GM12875 (cell line): ENCODE measurements at regions not wholly inside any gene's neighbourhood (a gene's known extent, or its start where the extent isn't known, plus 50 kb on each side); places are given as distances from the start of the nearest gene placed in this dataset.
A peak's percentile ranks its signal among the peaks of the same experiment; 100 is the strongest.

Experiments used
- H3K4me3 ChIP-seq: one replicate; pipeline ENCODE4 v1.5.1; 2011; ENCODE audit warnings: low read depth, low read length, control low read depth
- CTCF ChIP-seq: IDR thresholded peaks from 2 replicates; pipeline ENCODE4 v1.5.1; 2011; ENCODE audit warnings: low read depth, mild to moderate bottlenecking, control low read depth, inconsistent platforms, low read length, moderate library complexity, borderline replicate concordance; ENCODE audit not compliant: insufficient read depth

GRCh38 chr12:89015419-89015818, 336.9 kb downstream of the DUSP6 start:
- no peak overlapping the region for H3K4me3 ChIP-seq
- TF ChIP-seq CTCF = no peak

- TF ChIP-seq CTCF = no peak
- no peak overlapping the region for H3K4me3 ChIP-seq
These were observed 353.9 kb downstream of the DUSP6 start for GRCh38 chr12:88998421-88998820.

DNA sequence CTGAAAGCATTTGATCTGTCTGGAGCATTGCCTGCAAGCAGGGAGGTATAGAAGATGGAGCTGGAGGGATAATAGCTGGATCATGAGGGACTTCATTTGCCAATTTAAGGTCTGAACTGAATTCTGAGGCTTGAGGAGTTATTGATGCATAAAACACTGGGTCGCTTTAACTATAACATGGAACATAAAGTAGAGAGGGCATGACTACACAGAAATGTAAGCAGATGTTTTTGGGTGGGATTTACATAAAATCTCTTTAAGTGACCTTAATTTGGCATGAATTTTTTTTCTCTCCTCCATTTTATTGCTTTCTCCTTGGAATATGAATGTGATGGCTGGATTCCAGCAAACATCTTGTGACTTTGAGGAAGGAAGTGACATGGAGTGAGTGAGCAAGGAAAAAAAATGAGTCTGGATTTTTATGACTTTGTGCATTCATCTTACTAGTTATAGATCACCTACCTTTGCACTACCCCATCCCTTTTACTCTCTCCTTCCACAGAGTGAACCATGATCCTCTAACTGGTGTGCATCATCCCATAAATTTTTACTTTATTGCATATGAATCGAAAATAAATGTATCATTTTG, 356.0 kb downstream of the DUSP6 start:
- no peak for TF ChIP-seq CTCF
- no peak overlapping the region for H3K4me3 ChIP-seq

GRCh38 chr12:88994971-88995370, 357.3 kb downstream of the DUSP6 start:
- no peak for TF ChIP-seq CTCF
- no peak overlapping the region for H3K4me3 ChIP-seq

- no peak for TF ChIP-seq CTCF
- H3K4me3 ChIP-seq = no peak overlapping the region
These were observed 357.8 kb downstream of the DUSP6 start for GRCh38 chr12:88994537-88994936.

- 0 out of 2 replicates have a peak, but pooled peaks have one; percentile 4 for TF ChIP-seq CTCF
- H3K4me3 ChIP-seq = no peak overlapping the region
These were observed 358.6 kb downstream of the DUSP6 start for GRCh38 chr12:88993651-88994050.

GRCh38 chr12:88986056-88986455, 366.2 kb downstream of the DUSP6 start:
- no peak for TF ChIP-seq CTCF
- no peak overlapping the region for H3K4me3 ChIP-seq
